GM18907 (cell line): ENCODE measurements at regions not wholly inside any gene's neighbourhood (a gene's known extent, or its start where the extent isn't known, plus 50 kb on each side); places are given as distances from the start of the nearest gene placed in this dataset.
"Not testable (repeated sequence)": the region's sequence is repeated elsewhere in the genome, so short reads cannot be mapped to it uniquely, and the experiment has no call there.

Source experiments
- ATAC-seq: cut with Tn5 transposase; IDR thresholded peaks from one replicate; pipeline ENCODE4 v1.9.1; 2021; ENCODE audit warnings: mild to moderate bottlenecking, moderate library complexity; ENCODE audit not compliant: unreplicated experiment

DNA sequence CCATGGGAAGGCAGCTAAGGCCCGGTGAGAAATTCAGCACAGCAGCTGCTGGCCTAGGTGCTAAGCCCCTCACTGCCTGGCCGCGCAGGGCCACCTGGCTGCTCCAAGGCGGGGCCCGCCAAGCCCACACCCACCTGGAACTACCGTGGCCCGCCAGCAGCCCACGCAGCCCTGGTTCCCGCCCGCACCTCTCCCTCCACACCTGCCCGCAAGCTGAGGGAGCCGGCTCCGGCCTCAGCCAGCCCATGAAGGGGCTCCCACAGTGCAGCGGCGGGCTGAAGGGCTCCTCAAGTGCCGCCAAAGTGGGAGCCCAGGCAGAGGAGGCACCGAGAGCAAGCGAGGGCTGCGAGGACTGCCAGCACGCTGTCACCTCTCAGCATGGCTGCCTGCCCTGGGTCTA lies 146.9 kb upstream of the APOOL start:
- ATAC-seq = not testable (repeated sequence)

DNA sequence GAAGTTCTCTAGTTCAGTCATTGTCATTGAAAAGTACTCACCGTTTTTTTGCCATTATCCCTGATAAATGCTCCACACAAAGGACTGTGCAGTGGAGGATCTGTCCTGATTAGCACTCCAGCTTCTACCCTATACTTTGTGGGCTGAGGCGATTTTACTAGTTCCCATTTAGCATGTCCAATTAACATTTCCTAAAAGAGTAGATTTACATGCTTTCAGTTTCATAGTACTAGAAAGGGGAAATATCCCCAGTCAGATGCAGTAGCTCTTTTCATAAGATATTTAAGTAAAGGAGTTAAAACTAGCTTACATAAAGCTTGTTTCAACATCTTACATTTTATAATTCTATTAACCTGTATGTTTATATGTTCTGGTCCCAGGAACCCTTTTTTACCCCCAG lies 144.9 kb upstream of the APOOL start:
- not testable (repeated sequence) for ATAC-seq

DNA sequence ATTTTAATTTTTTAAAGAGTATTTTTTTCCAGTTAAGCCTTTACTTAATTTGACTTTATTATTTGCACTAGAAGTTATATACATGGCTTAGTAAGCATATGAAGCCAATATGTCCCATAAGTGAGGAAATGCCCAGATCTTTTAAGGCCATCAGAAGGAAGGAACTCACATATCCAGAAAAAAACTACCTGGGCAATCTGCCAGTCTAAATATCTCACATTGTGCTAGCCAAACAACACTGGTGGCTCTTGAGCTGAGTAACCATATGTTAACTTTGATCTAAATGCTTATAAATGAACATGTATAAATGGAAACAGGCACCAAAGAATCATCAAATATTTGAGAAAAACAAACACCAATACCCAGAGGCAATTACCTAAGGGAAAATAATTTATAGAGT lies 138.6 kb upstream of the APOOL start:
- ATAC-seq = no peak

DNA sequence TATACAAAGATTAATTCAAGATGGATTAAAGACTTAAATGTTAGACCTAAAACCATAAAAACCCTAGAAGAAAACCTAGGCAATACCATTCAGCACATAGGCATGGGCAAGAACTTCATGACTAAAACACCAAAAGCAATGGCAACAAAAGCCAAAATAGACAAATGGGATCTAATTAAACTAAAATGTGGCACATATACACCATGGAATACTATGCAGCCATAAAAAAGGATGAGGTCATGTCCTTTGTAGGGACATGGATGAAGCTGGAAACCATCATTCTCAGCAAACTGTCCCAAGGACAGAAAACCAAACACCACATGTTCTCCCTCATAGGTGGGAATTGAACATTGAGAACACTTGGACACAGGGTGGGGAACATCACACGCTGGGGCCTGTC lies 133.4 kb upstream of the APOOL start:
- ATAC-seq = not testable (repeated sequence)

DNA sequence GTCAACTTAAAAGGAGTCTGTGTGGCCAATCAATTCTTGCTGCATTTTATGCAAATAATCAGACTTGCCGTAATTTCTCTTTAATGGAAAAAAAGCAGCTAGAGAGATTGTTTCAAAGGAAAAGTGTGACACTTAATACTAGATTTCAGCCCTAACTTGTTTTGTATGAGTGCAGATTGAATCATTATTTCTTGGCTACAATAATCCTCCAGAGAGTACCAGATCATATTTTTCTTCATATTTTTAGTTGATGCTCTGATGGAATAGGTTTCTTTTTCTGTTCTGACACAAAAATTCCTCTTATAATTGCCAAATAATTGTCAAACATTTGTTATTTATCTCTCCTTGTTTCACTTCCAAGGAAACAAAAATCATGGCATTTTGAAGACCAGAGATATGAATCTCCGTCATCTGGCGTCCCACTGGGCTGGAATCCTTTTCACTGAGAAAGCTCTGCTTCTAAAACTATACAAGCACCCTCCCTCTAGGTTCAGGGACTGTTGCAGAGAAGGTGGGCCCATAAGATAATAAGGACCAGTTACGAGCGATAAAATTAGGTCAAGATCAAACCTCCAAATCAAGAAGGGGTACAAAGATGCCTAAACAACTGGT lies 131.4 kb upstream of the APOOL start:
- ATAC-seq = not testable (repeated sequence)

DNA sequence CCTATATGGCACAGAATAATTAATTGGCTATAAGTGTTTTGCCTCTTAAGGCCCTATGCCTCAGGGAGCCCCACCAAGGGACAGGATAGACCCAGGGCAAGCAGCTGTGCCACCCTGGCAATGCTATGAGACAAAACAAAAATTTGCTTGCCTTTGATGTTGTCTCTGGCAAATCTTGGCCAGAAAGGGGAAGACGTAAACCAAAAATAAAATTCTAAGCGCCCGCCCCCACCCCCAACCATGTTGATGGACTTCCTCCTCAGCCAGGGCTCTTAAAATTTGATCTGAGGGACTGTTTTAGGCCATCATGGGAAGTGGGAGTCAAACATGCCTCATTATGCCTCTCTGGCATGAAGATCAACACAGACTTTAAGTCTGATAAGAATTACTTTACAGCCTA lies 130.5 kb upstream of the APOOL start:
- no peak for ATAC-seq

DNA sequence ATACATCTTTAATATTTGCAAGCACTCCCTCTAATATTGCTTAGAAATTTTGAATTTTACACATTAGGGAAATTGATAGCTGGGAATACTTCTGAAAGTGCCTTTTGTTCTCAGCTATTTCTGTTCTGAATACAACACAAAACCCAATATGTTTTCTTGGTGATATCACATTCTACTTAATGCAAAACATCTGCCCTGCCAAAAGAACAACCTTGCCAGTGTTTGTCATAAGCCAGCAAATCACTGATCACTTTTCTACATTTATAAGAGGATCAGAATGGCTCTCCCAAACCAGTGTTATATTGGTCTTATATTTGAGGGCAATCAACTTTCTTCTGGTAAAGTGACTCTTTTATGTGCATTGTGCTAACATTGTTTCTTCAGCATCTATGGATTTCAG lies 126.8 kb upstream of the APOOL start:
- no peak for ATAC-seq

DNA sequence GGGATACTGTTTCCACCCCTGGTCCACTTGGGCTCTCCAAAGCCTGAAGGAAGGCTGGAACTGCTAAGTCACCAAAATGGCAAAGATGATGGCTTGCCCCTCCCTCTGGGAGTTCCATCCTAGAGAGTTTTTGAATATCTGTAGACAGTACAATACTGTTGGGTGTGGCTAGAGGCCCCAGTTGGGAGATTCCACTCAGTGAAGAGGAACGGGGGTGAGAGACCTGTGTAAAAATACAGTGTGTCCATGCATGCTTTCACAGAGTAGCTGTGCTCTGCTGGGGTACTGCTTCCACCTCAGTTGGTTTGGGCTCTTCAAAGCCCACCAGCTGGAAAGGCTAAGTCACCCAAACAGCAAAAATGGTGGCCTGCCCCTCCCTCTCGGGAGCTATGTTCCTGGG lies 109.8 kb upstream of the APOOL start:
- no peak for ATAC-seq

DNA sequence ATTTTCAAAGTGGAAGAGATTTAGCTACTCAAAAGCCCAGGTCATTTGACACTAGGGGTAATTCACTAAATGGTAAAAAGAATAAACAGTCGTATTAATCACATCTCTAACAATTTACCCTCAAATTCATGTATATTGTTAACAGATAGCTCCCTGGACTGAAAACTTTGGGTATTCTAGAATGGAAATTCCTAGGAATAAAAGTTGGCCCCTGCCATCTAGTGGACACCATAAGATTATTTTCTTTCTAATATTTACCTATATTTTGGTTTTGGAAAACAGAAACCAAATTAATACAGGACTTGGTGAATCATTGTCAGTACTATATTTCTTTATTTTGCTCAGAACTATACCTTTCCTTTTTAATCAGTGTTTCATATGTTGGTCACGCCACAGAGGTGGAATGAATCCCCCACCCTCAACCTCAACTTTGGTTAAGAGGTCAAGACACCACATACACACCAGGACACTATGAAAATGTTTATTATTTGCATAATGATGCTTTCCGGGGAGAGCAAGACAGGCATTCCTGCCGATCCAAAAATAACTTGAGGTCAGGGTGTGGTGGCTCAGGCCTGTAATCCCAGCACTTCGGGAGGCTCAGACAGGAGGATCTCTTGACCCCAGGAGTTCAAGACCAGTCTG lies 96.2 kb upstream of the APOOL start:
- no peak for ATAC-seq

DNA sequence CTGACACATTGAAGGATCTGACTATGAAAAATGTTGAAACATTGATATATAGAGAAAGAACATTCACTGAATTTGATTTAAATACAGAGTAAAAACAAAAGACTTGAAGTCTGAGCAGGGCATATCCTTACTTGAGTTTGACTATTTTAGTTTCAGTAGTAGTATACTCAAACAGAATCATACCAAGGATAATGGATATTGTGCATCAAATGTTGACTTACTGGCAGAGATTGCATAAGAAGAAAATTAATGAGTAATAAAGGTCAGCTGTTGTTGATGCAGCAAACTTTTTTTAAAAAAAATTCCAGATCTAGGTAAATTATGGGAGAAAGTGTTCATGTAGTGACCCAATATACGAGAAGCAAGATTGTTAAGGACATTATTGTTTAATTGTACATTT lies 94.5 kb upstream of the APOOL start:
- no peak for ATAC-seq

DNA sequence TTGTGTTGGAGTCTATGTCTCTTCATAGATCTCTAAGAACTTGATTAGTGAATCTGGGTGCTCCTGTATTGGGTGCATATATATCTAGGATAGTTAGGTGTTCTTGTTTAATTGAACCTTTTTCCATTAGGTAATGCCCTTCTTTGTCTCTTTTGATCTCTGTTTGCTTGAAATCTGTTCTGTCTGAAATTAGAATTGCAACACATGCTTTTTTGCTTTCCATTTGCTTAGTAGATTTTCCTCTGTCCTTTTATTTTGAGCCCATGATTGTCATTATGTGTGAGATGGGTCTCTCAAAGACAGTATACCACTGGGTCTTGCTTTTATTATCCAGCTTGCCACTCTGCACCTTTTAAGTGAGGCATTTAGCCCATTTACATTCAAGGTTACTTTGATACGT lies 79.1 kb upstream of the APOOL start:
- no peak for ATAC-seq

DNA sequence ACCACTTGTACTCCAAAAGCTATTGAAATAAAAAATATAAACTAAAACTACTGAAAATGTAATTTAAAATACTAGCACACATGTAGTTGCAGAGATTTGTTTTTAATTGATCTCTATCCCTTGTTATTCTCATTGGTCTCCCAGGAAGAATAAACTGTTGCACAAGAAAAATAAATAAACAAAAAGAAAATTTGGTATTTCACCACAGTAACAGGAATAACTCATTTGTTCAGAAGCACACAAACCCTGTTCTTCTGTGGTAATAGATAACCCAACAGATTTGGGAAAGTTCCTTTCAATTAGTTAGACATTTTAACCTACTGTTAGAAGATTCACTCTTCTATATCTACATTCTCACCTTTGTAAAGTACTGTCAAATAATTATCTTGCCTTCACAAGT lies 70.9 kb upstream of the APOOL start:
- no peak for ATAC-seq

DNA sequence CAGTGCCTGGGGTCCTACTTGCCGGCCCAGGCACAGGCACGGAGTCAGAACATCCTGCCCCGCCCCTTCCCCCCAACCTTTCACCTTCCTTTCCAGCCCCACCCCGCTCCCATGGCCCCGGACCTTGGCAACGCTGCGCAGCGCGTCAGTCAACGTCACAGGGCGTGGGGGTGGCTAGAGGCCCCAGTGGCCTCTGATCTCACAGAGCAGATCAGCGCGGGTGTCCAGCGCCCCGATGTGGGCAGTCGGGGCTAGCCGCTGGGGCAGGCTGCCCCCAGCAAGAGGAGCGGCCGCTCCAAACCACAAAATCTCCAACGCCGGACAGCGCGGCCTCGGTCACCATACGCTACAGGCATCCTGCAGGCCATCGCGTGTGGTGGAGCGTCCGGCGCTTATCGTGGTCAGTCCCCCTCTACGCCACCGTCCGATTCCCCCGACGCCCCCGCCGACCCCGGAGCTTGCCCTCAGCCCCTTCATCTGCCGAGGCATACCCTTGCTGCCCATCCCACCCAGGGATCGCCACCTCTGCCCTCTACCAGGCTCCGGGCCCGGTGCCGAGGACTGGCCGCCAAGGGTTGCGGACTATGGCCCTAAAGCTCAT lies 69.6 kb upstream of the APOOL start:
- no peak for ATAC-seq
